ENCODE measurements at regions not wholly inside any gene's neighbourhood (a gene's known extent, or its start where the extent isn't known, plus 50 kb on each side); places are given as distances from the start of the nearest gene placed in this dataset.

DNA sequence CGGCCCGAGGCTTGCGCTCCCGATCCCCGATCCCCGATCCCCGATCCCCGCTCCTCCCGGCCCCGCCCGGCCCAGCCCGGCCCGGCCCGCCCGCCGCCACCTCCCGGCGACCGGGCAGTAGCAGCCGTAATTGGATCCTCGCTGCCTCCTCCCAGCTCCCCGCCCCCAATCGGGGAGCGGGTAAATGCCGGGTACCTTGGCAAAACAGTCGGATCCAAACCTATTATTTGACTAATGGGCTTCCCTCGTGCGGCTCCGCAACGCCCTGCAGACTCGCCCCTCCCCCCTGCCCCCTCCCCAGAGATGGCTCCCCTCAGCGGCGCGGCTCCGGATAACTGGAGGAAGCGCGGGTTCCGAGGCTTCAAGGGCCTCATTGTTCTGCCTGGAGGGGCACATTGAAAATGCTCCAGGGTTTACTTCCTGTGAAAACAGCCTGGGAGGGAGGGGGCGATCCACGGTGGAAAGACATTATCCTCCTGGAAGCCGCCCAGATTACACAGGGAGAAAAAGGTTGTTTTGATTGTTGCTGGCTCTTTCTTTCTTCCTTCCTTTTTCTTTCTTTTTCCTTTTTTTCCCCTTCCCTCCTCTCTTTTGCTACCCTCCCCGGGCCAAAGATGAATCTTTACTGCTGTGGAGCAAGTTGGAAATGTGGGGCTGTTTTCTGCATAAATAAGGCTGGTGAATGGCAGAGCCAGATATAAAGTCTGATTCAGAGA, 94.7 kb upstream of the ZMIZ1 start:
- TF ChIP-seq, protein P1, sequence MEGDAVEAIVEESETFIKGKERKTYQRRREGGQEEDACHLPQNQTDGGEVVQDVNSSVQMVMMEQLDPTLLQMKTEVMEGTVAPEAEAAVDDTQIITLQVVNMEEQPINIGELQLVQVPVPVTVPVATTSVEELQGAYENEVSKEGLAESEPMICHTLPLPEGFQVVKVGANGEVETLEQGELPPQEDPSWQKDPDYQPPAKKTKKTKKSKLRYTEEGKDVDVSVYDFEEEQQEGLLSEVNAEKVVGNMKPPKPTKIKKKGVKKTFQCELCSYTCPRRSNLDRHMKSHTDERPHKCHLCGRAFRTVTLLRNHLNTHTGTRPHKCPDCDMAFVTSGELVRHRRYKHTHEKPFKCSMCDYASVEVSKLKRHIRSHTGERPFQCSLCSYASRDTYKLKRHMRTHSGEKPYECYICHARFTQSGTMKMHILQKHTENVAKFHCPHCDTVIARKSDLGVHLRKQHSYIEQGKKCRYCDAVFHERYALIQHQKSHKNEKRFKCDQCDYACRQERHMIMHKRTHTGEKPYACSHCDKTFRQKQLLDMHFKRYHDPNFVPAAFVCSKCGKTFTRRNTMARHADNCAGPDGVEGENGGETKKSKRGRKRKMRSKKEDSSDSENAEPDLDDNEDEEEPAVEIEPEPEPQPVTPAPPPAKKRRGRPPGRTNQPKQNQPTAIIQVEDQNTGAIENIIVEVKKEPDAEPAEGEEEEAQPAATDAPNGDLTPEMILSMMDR (conservative IDR thresholded peaks at IDR 0.05; ENCODE audit: low read depth, low read length) = no peak
- TF ChIP-seq EZH2phosphoT487 (IDR thresholded peaks at IDR 0.05; ENCODE audit: borderline replicate concordance, low read length) (no peak), EZH2 (IDR thresholded peaks at IDR 0.05; ENCODE audit: low read length, unreplicated experiment) (no peak)

Data from PC-3 (cell line).